ENCODE measurements at regions not wholly inside any gene's neighbourhood (a gene's known extent, or its start where the extent isn't known, plus 50 kb on each side); places are given as distances from the start of the nearest gene placed in this dataset.

DNA sequence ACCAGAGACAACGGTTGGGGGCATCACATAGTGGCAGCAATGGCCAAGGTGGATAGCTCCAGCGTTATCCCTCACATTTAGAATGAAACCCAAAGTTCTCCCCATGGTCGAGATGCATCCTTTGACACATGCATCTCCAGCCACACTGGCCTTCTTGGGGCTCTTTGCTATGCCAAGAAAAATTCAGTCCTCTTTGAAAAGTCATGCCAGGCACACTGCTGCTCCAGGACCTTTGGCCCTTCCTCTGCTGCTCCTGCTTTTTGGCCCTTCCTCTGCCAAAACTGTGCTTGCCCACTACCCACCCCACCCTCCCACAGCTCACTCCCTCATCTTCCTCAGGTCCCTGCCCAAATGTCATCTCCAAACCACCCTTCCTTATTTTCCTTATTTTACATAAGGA is 106.4 kb downstream of the C1orf94 start:
- no peak overlapping the region for H3K27ac ChIP-seq (ENCODE audit: extremely low read depth, low read depth, low read length)
- TF ChIP-seq, protein P1, sequence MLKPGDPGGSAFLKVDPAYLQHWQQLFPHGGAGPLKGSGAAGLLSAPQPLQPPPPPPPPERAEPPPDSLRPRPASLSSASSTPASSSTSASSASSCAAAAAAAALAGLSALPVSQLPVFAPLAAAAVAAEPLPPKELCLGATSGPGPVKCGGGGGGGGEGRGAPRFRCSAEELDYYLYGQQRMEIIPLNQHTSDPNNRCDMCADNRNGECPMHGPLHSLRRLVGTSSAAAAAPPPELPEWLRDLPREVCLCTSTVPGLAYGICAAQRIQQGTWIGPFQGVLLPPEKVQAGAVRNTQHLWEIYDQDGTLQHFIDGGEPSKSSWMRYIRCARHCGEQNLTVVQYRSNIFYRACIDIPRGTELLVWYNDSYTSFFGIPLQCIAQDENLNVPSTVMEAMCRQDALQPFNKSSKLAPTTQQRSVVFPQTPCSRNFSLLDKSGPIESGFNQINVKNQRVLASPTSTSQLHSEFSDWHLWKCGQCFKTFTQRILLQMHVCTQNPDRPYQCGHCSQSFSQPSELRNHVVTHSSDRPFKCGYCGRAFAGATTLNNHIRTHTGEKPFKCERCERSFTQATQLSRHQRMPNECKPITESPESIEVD (tag by site-specific recombination; IDR thresholded peaks at IDR 0.05): no peak
- TF ChIP-seq, protein P2, sequence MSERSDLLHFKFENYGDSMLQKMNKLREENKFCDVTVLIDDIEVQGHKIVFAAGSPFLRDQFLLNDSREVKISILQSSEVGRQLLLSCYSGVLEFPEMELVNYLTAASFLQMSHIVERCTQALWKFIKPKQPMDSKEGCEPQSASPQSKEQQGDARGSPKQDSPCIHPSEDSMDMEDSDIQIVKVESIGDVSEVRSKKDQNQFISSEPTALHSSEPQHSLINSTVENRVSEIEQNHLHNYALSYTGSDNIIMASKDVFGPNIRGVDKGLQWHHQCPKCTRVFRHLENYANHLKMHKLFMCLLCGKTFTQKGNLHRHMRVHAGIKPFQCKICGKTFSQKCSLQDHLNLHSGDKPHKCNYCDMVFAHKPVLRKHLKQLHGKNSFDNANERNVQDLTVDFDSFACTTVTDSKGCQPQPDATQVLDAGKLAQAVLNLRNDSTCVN (tag by site-specific recombination; optimal IDR thresholded peaks at IDR 0.05): no peak
- TF ChIP-seq ZNF654 (tag by site-specific recombination; IDR thresholded peaks at IDR 0.05; ENCODE audit: low read depth) (no peak), ZNF292 (tag by site-specific recombination; IDR thresholded peaks at IDR 0.05; ENCODE audit: borderline replicate concordance, low read depth) (no peak), ZNF785 (tag by site-specific recombination; IDR thresholded peaks at IDR 0.05) (no peak), ZNF221 (tag by site-specific recombination; IDR thresholded peaks at IDR 0.05; ENCODE audit: borderline replicate concordance) (no peak), ZNF677 (tag by site-specific recombination; IDR thresholded peaks at IDR 0.05) (no peak), REPIN1 (tag by site-specific recombination; IDR thresholded peaks at IDR 0.05; ENCODE audit: low read depth) (no peak), BCL11A (tag by site-specific recombination; IDR thresholded peaks at IDR 0.05; ENCODE audit: low read depth) (no peak), ZNF366 (tag by site-specific recombination; conservative IDR thresholded peaks at IDR 0.05) (no peak), ZNF223 (tag by site-specific recombination; IDR thresholded peaks at IDR 0.05) (no peak), ZFP69B (tag by site-specific recombination; IDR thresholded peaks at IDR 0.05) (no peak), SCRT2 (tag by site-specific recombination; IDR thresholded peaks at IDR 0.05) (no peak), MEIS1 (CRISPR knock-in tag; IDR thresholded peaks at IDR 0.05; ENCODE audit: borderline replicate concordance) (no peak)
- ChIA-PET CTCF (interaction anchor here (0.9 kb wide), 1 partner anchor 59 kb away, joined by 3 read pairs; no protein-coding TSS in a partner anchor), POLR2A (no interaction called here)
- no peaks in the 10 kb centered on the region for H3K9me3 ChIP-seq (ENCODE audit: control insufficient read depth, insufficient read depth, low read depth, low read length)
- no peaks in the 10 kb centered on the region for H3K4me1 ChIP-seq (ENCODE audit: control insufficient read depth, insufficient read depth, low read length)
- H3K36me3 ChIP-seq (ENCODE audit: control insufficient read depth in 2 of 2, insufficient read depth in 1 of 2, low read length in 2 of 2): no peaks in the 10 kb centered on the region
- H3K4me3 ChIP-seq (ENCODE audit: low read depth, low read length): no peak overlapping the region

DNA sequence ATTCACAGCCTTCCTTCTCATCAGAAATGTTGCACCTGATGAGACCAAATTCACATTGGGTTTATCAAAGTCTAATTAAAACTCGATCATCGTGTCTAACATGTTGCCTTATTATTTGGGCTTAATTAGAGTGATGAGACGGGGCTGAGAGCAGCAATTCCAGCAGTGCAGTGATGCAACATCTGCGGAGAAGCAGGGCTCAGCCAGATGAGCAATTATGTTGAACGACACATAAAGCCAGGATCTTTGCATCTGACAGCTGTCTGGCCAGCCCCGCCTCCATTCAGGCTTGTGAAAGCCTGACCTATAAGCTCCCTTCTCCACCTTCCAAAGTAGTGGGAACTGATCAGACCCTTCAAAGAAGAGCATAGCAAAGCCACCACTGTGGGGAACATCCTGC is 109.8 kb downstream of the C1orf94 start:
- no peak for TF ChIP-seq MZF1 (tag by site-specific recombination; IDR thresholded peaks at IDR 0.05; ENCODE audit: borderline replicate concordance)
- TF ChIP-seq ZNF175 (tag by site-specific recombination; IDR thresholded peaks at IDR 0.05): no peak
- TF ChIP-seq, protein P3, sequence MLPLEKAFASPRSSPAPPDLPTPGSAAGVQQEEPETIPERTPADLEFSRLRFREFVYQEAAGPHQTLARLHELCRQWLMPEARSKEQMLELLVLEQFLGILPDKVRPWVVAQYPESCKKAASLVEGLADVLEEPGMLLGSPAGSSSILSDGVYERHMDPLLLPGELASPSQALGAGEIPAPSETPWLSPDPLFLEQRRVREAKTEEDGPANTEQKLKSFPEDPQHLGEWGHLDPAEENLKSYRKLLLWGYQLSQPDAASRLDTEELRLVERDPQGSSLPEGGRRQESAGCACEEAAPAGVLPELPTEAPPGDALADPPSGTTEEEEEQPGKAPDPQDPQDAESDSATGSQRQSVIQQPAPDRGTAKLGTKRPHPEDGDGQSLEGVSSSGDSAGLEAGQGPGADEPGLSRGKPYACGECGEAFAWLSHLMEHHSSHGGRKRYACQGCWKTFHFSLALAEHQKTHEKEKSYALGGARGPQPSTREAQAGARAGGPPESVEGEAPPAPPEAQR (tag by site-specific recombination; IDR thresholded peaks at IDR 0.05): no peak
- no peak for TF ChIP-seq SALL2 (tag by site-specific recombination; IDR thresholded peaks at IDR 0.05; ENCODE audit: borderline replicate concordance)
- TF ChIP-seq, protein P4, sequence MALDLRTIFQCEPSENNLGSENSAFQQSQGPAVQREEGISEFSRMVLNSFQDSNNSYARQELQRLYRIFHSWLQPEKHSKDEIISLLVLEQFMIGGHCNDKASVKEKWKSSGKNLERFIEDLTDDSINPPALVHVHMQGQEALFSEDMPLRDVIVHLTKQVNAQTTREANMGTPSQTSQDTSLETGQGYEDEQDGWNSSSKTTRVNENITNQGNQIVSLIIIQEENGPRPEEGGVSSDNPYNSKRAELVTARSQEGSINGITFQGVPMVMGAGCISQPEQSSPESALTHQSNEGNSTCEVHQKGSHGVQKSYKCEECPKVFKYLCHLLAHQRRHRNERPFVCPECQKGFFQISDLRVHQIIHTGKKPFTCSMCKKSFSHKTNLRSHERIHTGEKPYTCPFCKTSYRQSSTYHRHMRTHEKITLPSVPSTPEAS (tag by site-specific recombination; IDR thresholded peaks at IDR 0.05): no peak
- TF ChIP-seq YY2 (tag by site-specific recombination; IDR thresholded peaks at IDR 0.05): no peak
- no peak for TF ChIP-seq BCL11A (tag by site-specific recombination; IDR thresholded peaks at IDR 0.05; ENCODE audit: low read depth)
- TF ChIP-seq ZNF311 (tag by site-specific recombination; IDR thresholded peaks at IDR 0.05; ENCODE audit: borderline replicate concordance): no peak
- TF ChIP-seq ZBTB48 (tag by site-specific recombination; IDR thresholded peaks at IDR 0.05): no peak
- TF ChIP-seq HOXC10 (CRISPR knock-in tag; IDR thresholded peaks at IDR 0.05): no peak
- no peak overlapping the region for H3K4me3 ChIP-seq (ENCODE audit: low read depth, low read length)
- H3K9me3 ChIP-seq (ENCODE audit: control insufficient read depth, insufficient read depth, low read depth, low read length): no peaks in the 10 kb centered on the region
- H3K4me1 ChIP-seq (ENCODE audit: control insufficient read depth, insufficient read depth, low read length): no peaks in the 10 kb centered on the region
- H3K27ac ChIP-seq (ENCODE audit: extremely low read depth, low read depth, low read length): no peak overlapping the region
- no peaks in the 10 kb centered on the region for H3K36me3 ChIP-seq (ENCODE audit: control insufficient read depth in 2 of 2, insufficient read depth in 1 of 2, low read length in 2 of 2)
- ChIA-PET CTCF (interaction anchor here (0.7 to 1.1 kb wide), 2 partner anchors 12 to 456 kb away, joined by 3 to 4 read pairs; no protein-coding TSS in a partner anchor), POLR2A (no interaction called here)
